ENCODE measurements at regions not wholly inside any gene's neighbourhood (a gene's known extent, or its start where the extent isn't known, plus 50 kb on each side); places are given as distances from the start of the nearest gene placed in this dataset.

DNA sequence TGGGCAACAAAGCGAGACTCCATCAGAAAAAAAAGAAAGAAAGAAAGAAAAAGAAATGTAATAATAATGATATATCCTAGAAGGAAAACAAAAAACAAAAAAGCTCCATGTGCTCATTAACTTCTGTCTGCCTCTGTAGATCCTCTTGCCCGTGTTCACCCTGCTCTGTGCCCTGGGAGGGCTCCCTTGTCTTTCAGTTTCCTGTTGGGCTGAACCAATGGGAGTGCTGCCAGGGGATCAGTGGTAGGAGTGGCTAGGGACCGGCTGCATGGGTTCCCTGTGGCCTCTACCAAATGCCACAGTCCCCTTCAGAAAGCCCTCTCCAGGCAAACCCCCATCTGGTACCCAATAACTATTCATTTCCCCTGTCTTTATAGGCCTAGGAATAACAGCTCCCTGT, 51.8 kb upstream of the PARD3 start:
- ATAC-seq: peak; percentile 26
